Keratinocyte (primary cell): ENCODE measurements at regions not wholly inside any gene's neighbourhood (a gene's known extent, or its start where the extent isn't known, plus 50 kb on each side); places are given as distances from the start of the nearest gene placed in this dataset.

Source experiments
- DNase-seq: peaks from one replicate; pipeline ENCODE4 v3.0.0-alpha.2; 2011; ENCODE audit warnings: low read depth, missing footprints, low spot score
- FAIRE-seq: peaks from 2 replicates; lab custom pipeline; 2011; peaks lifted over from hg19 to GRCh38; lab: Jason Lieb, UNC
- H2AFZ ChIP-seq: 2 replicates; pipeline ENCODE4 v1.6.0; 2012; ENCODE audit warnings: low read length, control low read depth, inconsistent platforms; ENCODE audit not compliant: control insufficient read depth
- H3K27ac ChIP-seq: 2 replicates; pipeline ENCODE4 v1.5.1; 2011; ENCODE audit warnings: low read length; ENCODE audit not compliant: control insufficient read depth, insufficient read depth
- H3K27me3 ChIP-seq: 3 replicates; pipeline ENCODE4 v1.6.0; 2011; ENCODE audit warnings: low read length; ENCODE audit not compliant: control insufficient read depth, insufficient read depth; ENCODE audit errors: extremely low read depth
- H3K36me3 ChIP-seq, 2 experiments: 2 replicates in 1 of 2; 3 replicates in 1 of 2; pipeline ENCODE4 v1.5.1; 2011; ENCODE audit warnings: low read length in 2 of 2, mild to moderate bottlenecking in 1 of 2; ENCODE audit not compliant: control insufficient read depth in 2 of 2, insufficient read depth in 2 of 2; ENCODE audit errors: extremely low read depth in 1 of 2
- H3K4me1 ChIP-seq: 3 replicates; pipeline ENCODE4 v1.5.1; 2011; ENCODE audit warnings: low read length; ENCODE audit not compliant: control insufficient read depth, insufficient read depth; ENCODE audit errors: extremely low read depth
- H3K4me2 ChIP-seq: 3 replicates; pipeline ENCODE4 v1.6.0; 2011; ENCODE audit warnings: low read depth, low read length; ENCODE audit not compliant: control insufficient read depth, insufficient read depth; ENCODE audit errors: extremely low read depth
- H3K4me3 ChIP-seq, 3 experiments: fragments of 200-600 bp in 1 of 3; sonication (generic) in 1 of 3; 2 replicates in 2 of 3; 3 replicates in 1 of 3; pipeline ENCODE4 v1.5.1; 2011 to 2016; ENCODE audit warnings: low read length in 3 of 3, mild to moderate bottlenecking in 3 of 3, control low read depth in 2 of 3, inconsistent platforms in 1 of 3, low read depth in 1 of 3, mixed read lengths in 1 of 3, mixed run types in 1 of 3, moderate library complexity in 1 of 3; ENCODE audit not compliant: control insufficient read depth in 2 of 3, insufficient read depth in 2 of 3; ENCODE audit errors: extremely low read depth in 1 of 3
- H3K79me2 ChIP-seq: 2 replicates; pipeline ENCODE4 v1.6.0; 2012; ENCODE audit warnings: low read length; ENCODE audit not compliant: control insufficient read depth, insufficient read depth
- H3K9ac ChIP-seq: 3 replicates; pipeline ENCODE4 v1.6.0; 2011; ENCODE audit warnings: low read length; ENCODE audit not compliant: control insufficient read depth, insufficient read depth; ENCODE audit errors: extremely low read depth
- H3K9me1 ChIP-seq: 3 replicates; pipeline ENCODE4 v1.6.0; 2011; ENCODE audit warnings: low read length; ENCODE audit not compliant: control insufficient read depth, insufficient read depth; ENCODE audit errors: extremely low read depth
- H3K9me3 ChIP-seq: 2 replicates; pipeline ENCODE4 v1.5.1; 2012; ENCODE audit warnings: low read depth, low read length; ENCODE audit not compliant: control insufficient read depth
- H4K20me1 ChIP-seq: 3 replicates; pipeline ENCODE4 v1.6.0; 2011; ENCODE audit warnings: low read length; ENCODE audit not compliant: control insufficient read depth, insufficient read depth; ENCODE audit errors: extremely low read depth
- EZH2 ChIP-seq: IDR thresholded peaks from one replicate; pipeline ENCODE4 v1.6.1; 2012; ENCODE audit warnings: inconsistent platforms, mild to moderate bottlenecking, low read length, moderate library complexity
- dilution Hi-C: fragments of 300-500 bp; cut with MboI; formaldehyde crosslinking; loops from one replicate; pipeline ENCODE4 v1.7.0; 2020; ENCODE audit warnings: low sequenced_read_pairs; ENCODE audit not compliant: extremely low pct_ligation_motif_present
- TF ChIP-seq, protein P1 (sequence below), 3 experiments: IDR thresholded peaks in 1 of 3; conservative IDR thresholded peaks in 1 of 3; optimal IDR thresholded peaks in 1 of 3; 2 replicates in 2 of 3; 3 replicates in 1 of 3; pipeline versions ENCODE3 to v1.5.1; 2011; ENCODE audit warnings: low read length in 3 of 3, mild to moderate bottlenecking in 3 of 3, moderate library complexity in 2 of 3, control low read depth in 1 of 3, inconsistent platforms in 1 of 3; ENCODE audit not compliant: insufficient read depth in 2 of 3; ENCODE audit errors: extremely low read depth in 1 of 3

DNA sequence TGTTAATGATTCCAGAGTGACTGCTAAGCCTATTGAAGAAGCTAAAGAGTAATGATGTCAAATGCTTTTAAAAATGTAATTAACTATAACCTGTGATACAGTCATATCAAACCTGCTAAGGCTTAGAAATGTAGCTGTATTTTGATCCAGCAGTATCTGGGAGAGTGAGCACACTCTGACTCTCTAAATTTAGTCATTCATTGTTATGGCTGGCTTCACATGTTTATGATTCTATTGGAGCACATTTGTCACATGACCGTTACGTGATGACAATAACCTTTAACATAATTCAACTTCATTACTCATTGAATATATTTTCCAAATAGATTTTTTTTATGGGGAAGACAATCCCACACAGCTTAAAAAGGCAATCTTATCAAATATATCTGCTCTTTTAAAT lies 587.1 kb downstream of the LMO4 start:
- TF ChIP-seq EZH2: no peak
- TF ChIP-seq, protein P1, sequence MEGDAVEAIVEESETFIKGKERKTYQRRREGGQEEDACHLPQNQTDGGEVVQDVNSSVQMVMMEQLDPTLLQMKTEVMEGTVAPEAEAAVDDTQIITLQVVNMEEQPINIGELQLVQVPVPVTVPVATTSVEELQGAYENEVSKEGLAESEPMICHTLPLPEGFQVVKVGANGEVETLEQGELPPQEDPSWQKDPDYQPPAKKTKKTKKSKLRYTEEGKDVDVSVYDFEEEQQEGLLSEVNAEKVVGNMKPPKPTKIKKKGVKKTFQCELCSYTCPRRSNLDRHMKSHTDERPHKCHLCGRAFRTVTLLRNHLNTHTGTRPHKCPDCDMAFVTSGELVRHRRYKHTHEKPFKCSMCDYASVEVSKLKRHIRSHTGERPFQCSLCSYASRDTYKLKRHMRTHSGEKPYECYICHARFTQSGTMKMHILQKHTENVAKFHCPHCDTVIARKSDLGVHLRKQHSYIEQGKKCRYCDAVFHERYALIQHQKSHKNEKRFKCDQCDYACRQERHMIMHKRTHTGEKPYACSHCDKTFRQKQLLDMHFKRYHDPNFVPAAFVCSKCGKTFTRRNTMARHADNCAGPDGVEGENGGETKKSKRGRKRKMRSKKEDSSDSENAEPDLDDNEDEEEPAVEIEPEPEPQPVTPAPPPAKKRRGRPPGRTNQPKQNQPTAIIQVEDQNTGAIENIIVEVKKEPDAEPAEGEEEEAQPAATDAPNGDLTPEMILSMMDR (optimal IDR thresholded peaks at IDR 0.05 in 1 of 3, IDR thresholded peaks at IDR 0.05 in 1 of 3, conservative IDR thresholded peaks at IDR 0.05 in 1 of 3; ENCODE audit: extremely low read depth in 1 of 3, insufficient read depth in 2 of 3, low read length in 3 of 3): no peak
- Histone ChIP-seq H4K20me1 (no peaks in the 10 kb centered on the region), H3K27ac (no peak overlapping the region), H2AFZ (no peak overlapping the region), H3K9me3 (no peaks in the 10 kb centered on the region), H3K4me1 (no peaks in the 10 kb centered on the region), H3K9ac (no peak overlapping the region), H3K79me2 (no peaks in the 10 kb centered on the region), H3K36me3 (no peaks in the 10 kb centered on the region), H3K9me1 (no peaks in the 10 kb centered on the region), H3K4me3 (no peak overlapping the region), H3K27me3 (no peaks in the 10 kb centered on the region), H3K4me2 (no peak overlapping the region)
- DNase-seq: no peak
- dilution Hi-C loops: no loop called here
- no peak for FAIRE-seq

DNA sequence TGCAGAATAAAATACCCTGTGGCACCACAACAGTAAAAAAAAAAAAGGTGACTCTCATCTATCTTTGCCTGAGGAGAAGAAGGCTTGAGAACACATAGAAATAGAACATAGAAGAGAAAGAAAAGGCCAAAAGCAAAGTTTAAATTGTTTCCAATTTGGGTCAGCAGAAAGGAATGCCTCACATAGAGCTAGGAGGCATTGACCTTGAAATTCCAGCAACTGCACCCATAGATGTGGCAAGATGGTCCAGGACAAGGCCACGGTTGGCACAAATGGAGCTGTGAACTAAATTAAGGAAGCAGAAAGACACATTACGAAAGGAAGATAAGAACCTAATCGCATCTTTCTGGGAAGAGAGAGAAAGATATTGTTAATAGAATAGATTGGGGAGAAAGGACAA lies 588.3 kb downstream of the LMO4 start:
- Histone ChIP-seq H3K4me2 (no peak overlapping the region), H3K79me2 (no peaks in the 10 kb centered on the region), H3K9ac (no peak overlapping the region), H3K9me3 (no peaks in the 10 kb centered on the region), H3K9me1 (no peaks in the 10 kb centered on the region), H3K27ac (no peak overlapping the region), H3K4me3 (no peak overlapping the region), H3K4me1 (no peaks in the 10 kb centered on the region), H3K36me3 (no peaks in the 10 kb centered on the region), H3K27me3 (no peaks in the 10 kb centered on the region), H2AFZ (no peak overlapping the region), H4K20me1 (no peaks in the 10 kb centered on the region)
- FAIRE-seq (no peak), DNase-seq (no peak)
- dilution Hi-C loops: no loop called here
- no peak for TF ChIP-seq EZH2
- TF ChIP-seq, protein P1 (optimal IDR thresholded peaks at IDR 0.05 in 1 of 3, IDR thresholded peaks at IDR 0.05 in 1 of 3, conservative IDR thresholded peaks at IDR 0.05 in 1 of 3; ENCODE audit: extremely low read depth in 1 of 3, insufficient read depth in 2 of 3, low read length in 3 of 3): no peak
